GM18870 (cell line): ENCODE measurements at regions not wholly inside any gene's neighbourhood (a gene's known extent, or its start where the extent isn't known, plus 50 kb on each side); places are given as distances from the start of the nearest gene placed in this dataset.

Source experiments
- ATAC-seq: cut with Tn5 transposase; IDR thresholded peaks from one replicate; pipeline ENCODE4 v1.9.1; 2021; ENCODE audit warnings: moderate library complexity; ENCODE audit not compliant: unreplicated experiment

DNA sequence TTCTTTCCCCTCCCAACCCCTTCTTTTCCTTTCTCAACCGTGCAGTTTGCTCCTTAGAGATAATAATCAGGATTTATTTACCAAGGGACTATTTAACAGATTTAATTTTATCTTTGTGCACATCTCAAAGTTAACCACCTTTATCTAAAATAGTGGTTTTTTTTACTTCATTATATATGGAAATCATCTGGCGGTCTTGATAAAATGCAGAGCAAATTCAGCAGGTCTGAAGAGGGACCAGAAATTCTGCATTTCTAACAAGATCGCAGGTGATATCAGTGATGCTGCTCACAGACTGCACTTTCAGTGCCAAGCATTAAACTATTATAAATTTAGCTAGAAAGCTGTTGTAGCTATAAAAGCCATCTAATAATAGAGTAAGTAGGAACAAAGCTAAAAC, 83.4 kb upstream of the NEGR1 start:
- no peak for ATAC-seq

DNA sequence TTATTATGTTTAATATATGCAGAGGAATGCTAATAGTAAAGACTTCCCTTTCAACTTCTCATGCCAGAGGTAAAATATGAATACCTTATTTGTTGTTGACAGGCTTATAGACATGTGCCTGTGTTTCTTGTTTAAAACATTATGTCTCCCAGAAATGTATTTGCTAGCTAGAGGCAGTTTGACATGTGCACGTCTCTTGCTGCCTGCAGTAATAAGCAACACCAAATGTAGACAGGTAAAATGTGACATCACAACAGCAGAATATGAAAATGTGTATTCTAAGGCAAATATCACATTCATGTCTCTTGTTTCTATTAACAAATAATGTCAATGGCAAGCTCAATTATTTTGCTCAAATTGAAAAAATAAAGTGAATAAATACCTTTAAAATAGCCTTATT, 80.2 kb upstream of the NEGR1 start:
- no peak for ATAC-seq

DNA sequence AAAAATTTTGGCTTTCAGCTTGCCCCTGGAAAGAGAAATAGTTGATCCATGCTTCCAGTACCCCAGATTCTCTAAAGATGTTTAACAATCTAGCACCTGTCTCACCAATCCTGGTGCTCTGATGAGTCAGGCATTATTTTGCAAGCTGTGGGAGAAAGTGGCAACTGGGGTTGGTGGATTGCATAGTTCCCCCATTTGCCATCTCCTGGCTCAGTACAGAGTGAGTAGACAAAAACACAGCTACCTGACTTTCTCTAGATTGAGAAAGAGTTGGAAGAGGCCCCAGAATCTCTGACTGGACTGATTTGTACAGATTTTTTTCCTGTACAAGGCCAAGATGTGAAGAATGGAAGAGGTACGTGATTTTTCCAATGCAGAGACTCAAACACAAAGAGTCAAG, 75.1 kb upstream of the NEGR1 start:
- no peak for ATAC-seq

DNA sequence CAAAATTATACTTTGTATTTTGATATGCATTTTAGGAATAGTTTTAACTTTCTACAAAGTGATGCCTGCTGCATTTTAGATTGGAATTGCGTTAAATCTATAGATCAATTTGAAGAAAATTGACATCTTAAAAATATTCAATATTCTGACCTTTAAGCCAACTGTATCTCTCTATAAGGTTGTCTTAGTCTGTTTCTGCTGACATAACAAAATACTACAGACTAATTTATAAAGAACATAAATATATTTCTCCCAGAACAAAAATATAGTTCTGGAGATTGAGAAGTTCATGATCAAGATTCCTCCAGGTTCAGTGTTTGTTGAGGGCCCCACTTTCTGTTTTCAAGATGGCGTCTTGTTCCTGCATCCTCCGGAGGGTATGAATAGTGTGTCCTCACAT, 73.6 kb upstream of the NEGR1 start:
- ATAC-seq, result no peak

DNA sequence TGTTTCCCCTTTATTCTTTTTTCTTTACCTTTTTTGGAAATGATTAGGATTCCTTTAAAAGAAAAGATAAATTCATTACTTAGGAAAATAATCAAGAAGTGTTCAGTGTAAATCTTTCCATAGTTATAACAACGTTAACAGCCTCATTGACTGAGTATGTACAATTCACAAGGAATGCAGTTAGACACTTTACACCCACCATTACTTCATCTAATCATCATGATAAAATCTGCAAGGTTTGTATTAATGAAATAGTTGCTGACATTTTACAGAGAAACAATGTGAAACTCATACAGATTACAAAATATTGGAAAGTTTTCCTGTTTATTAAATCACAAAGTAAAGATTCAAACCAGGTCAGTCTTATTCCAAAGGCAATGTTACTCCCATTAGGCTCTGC, 59.3 kb upstream of the NEGR1 start:
- ATAC-seq, result no peak

DNA sequence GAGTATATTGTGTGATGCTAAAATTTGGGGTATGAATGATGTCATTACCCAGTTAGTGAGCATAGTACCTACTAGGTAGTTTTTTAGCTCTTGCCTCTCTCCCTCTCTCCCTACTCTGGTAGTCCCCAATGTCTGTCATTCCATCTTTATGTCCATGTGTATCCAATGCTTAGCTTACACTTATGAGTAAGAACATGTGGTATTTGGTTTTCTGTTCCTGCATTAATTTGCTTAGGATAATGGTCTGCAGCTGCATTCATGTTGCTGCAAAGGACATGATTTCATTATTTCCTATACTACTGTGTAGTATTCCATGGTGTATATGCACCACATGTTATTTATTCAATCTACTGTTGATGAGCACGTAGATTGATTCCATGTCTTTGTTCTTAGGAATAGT, 54.4 kb upstream of the NEGR1 start:
- ATAC-seq, result no peak
